HG03342 (cell line): ENCODE measurements at regions not wholly inside any gene's neighbourhood (a gene's known extent, or its start where the extent isn't known, plus 50 kb on each side); places are given as distances from the start of the nearest gene placed in this dataset.

Experiments used
- ATAC-seq: cut with Tn5 transposase; IDR thresholded peaks from one replicate; pipeline ENCODE4 v1.9.1; 2021; ENCODE audit warnings: mild to moderate bottlenecking, moderate library complexity; ENCODE audit not compliant: unreplicated experiment

DNA sequence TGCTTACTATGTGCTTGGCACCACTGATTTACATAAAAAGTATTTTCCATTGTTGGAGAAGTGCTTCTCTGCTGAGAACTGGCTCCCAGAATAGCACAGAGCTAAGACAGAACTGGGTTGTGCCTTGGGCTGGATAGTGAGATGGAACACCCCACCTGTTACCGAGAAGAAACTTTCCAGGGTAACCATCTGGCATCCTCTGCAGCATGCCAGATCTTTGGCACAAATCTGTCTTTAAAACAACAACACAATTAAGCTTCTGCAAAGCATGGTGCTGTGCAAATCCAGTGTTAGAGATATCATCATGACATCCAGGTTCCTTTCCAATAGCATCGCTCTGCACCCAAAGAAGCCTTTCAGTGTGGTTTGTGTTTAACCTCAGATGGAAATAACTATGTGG, 202.5 kb upstream of the RFC3 start:
- no peak for ATAC-seq

DNA sequence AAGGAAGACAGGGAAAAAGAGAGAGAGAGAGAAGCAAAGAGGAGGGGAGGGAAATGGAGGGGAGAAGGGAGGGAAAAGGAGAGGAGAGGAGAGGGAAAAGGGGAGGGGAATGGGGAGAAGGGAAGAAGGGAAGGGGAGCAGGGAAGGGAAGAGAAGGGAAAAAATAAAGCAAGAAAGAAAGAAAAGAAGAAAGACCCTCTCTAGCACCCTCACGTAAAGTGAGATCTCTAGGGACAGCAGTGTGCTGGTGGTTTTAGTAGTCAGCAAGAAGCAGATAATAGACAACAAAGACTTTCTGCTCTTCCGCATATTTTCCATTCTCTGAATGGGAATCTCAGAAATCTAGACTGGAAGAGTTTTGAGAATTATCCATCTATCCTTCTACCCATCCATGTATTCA, 201.8 kb upstream of the RFC3 start:
- no peak for ATAC-seq

DNA sequence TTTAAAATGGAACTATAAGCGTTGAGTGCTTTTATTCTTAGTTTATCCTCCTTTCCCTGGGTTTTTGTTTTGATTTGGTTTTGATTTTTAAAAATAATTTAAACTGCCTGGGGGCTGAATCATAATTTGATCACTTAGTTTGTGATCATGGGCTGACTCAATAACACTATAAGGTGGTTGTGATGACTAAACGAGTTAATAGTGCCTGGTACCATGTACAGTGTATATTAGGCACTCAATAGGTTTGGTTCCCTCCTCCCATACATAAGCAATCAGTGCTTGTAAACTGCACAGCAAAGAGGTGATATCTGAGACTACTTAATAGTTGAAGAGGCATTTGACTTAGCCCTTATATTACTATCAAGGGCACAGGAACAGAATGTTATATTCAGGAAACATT, 200.9 kb upstream of the RFC3 start:
- no peak for ATAC-seq

DNA sequence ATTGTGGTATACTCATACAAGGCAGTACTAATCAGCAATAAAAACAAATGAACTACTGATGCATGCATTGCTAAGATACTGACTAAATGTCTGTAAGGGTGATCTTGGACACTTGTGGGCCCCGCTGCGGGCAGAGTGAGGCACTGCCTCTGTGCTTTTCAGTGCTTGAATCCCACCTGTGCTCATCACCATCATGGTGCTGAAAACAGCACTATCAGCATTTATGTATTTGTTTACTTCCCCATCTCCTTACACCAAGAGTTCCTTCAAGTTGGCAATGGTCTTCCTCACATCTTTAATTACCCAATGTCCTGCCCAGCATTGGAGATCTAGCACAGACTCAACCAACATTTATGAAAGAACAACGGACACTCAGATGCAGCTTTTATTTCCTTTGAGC, 193.7 kb upstream of the RFC3 start:
- no peak for ATAC-seq

DNA sequence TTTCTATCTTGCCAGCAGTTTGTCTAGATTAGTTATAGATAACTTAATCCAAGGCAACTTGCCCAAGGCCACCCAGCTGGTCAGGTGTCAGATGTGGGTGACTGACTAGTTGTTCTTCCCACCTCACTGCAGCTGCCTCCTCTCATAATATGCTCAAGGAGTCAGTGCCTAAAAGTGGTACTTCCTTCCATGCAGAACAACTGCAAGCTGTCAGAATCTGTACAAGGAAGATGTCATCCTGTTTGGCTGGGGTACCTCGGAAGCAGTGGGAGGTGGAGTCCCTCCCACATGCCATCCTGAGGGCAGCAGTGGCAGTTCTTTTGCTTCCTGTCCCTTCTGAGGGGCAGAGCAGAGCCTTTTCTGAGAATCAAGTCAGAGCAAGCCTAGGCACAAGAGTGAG, 193.2 kb upstream of the RFC3 start:
- no peak for ATAC-seq

DNA sequence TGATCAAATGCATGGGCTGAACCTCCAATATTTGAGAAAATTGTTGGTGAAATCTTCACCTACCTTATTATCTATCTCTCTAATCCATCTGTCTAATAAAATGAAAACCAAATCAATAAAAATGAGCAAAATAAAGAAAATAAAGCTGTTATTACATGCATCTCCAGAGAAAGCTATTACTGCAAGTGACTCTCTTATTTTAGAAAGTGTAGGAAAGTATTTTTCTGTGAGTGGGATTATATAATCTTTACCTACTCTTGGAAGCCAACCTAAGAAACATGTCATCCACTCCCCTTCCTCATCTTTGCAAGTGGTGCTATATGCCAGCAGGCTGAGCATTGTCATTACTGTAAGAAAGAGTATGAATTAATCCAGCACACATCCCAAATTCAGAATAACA, 191.5 kb upstream of the RFC3 start:
- no peak for ATAC-seq

DNA sequence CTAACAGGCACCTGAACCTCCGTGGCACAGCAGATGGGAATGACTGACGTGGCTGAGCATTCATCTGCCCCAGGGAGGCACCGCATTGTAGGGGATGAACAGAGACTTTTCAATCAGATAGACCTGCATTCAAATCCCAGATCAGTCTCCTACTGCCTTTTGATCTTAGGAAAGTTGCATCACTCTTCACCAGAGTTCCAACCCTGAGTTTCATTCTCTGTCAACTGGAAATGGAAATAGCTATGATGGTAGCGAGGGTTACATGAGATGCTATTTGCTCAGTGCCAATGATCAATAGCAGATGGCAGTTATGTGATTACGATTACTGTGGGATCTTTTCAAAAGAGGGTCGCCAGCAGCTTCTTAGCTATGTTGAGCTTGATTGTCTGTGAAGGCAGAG, 189.3 kb upstream of the RFC3 start:
- no peak for ATAC-seq

DNA sequence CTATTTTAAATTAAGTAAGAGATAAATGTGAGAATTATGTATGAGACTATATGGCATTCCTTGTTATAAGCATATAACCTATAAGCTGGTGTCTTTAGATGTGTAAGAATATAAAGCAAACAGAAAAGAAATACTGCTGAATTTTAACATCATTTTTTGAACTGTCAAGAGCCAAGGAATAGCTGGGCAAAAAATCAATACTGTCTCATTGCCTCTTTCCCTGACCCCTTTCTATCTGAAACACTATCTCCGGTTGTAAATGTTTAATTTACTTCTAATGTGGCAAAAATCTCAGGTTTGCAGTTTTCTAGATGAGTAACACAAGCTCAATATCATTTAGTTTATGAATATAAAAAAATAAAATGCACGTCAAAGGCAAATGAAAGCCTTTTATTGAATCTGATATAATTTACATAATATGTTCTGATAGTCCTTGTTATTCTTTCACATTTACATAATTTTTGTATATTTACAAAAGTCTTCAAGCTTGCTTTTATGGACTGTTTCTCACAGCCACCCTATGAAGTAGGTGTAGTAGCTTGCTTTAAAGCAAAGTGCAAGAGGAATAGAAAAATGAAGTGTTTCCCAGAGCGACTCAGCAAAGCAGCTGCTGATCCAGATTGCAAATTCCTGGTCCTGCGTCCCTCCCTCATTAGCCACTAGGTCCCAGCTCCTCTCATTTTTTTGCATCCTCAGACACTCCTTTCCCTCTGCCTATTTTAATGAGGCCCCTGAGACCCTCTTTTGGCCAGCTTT, 188.2 kb upstream of the RFC3 start:
- no peak for ATAC-seq

DNA sequence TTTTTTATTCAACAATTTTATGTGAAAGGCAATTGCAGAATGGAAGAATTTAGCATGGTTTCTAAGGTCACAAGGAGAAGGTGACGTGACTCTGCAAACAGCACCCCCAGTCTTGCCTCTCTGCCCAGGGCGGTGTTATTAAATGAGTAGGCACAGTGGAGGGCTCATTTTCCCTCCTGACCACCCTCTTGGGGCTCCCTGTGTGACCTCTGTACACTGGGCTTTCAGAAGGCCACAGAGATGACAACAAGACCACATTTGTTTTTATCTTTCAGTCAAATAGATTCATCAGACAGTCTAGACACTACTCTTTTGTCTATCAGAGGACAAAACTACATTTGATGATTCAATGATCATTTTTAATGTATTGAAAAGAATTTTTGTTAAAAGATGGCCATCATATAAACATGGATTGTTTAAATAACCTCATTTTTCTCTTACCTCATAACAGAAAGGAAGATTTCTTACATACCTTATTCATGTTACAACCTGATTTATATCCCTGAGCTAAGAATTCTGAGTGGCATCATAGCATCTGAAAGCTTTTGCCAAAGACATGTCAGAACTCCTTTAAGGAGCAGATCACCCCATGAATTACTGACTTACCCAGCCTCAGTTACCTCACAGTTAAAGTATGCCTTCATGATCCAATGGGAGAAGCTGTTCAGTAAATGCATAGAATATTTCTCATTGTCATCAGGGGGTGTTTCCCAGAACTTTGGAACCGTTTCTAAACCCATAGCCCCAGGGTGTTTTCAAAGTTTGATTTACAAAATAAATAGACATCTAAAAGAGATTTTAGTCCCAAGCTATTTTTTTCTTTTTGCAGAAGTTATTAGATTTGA, 184.0 kb upstream of the RFC3 start:
- no peak for ATAC-seq

DNA sequence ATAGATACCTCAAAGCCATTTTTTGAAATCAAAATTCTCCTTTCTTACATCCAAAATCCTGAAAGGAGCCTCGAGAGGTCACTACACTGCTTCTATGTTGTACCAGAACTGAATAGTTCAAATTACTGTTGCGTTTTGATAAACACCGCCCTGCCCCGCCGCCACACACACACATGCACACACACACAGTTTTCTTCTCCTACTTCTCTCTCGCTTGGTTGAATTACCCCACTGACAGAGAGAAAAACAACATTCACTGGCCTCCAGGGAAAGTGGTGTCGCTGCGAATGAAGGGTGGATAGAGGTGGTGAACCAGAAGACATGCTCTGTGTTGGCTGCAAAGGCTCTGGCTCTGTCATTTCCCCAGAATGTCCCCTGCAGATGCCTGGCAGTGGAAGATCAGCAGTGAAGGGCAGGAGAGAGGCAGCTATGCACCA, 183.4 kb upstream of the RFC3 start:
- ATAC-seq: no peak

DNA sequence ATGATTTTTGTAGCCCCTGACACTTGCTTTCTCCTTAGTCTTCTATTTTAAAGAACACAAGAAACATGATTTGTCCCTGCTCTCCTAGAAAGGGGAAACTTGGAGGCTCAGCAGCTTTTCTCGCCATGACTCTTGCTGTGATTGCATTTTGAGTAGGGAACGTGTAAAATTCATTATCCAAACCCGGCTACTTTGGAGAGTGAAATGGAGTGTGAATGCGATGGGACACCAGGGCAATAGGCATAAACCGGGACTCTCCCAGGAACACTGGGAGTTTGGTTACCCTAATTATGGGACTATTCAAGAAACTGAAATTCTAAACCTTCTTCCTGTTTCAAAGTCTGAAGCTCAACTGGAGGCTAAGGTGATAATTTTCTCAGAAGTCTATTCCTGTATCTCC, 181.7 kb upstream of the RFC3 start:
- ATAC-seq: no peak

DNA sequence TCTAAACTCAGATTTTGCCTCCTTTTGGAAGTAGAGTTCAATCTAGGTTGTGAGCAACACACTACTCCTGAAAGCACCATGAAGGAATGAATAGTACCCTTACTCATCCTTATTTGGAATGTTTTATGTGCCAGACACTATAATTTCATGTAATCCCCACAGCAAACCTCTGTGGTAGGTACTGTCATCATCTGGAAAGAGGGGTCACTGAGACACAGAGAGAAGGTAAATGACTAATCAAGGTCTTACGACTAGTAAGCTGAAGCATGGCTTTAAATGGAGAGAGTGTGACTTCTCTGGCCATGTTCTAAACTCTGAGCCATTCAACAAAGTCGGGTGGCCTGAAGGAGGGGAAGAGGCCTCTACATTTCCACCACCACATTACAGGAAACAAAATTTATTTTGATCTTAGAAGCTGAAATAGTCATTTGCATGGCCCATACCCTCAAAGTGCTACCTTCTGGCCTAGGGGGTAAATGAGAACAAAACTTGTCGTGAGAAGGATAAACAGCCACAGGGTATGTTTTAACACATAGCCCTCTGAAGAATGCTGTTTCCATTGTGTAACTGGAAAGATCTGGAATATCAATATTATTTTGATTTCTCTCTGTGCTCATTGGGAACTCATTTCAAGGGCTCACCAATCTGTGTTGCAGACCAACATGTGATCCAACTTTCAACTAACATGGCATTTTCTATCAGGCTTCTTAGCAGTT, 180.8 kb upstream of the RFC3 start:
- ATAC-seq: no peak

DNA sequence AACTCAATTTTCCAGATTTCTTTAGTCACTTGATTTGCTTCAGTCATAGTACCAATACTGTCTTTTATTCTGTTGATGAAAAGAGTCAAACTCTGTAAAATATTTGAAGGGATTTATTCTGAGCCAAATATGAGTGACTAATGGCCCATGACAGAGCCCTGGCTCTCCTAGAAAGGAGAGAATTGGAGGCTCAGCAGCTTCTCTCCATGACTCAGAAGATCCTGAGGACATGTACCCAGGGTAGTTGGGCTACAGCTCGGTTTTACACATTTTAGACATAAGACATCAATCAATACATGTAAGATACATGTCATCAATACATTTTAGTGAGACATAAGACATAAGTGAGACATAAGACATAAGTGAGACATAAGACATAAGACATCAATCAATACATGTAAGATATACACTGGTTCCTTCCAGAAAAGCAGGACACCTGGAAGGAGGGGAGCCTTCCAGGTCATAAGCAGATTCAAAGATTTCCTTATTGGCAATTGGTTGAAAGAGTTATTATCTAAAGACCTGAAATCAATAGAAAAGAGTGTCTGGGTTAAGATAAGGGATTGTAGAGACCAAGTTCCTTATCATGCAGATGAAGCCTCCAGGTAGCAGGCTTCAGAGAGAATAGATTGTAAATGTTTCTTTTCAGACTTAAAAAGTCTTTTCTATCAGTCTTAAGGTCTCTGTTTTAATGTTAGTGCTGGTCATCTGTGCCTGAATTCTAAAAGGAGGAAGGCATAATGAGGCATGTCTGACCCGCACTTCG, 179.8 kb upstream of the RFC3 start:
- ATAC-seq: no peak

DNA sequence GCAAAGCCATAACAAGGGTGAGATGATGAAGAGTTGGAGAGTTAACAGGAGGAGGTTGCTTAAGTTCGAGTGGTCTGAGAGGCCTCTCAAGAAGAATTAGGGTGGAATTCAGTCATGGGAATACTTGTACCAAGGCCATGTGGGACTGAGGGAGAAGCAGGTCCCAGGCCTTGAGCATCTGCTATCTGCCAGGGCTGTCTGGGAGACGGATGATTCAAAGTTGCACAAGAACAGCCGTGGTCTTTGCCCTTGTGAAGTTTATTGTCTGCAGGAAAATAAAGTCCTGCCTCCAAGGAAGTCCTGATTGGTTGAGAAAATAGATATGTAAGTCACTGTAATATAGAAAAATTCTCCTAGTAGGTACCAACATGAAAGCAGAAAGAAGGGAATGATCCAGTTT, 178.8 kb upstream of the RFC3 start:
- no peak for ATAC-seq

DNA sequence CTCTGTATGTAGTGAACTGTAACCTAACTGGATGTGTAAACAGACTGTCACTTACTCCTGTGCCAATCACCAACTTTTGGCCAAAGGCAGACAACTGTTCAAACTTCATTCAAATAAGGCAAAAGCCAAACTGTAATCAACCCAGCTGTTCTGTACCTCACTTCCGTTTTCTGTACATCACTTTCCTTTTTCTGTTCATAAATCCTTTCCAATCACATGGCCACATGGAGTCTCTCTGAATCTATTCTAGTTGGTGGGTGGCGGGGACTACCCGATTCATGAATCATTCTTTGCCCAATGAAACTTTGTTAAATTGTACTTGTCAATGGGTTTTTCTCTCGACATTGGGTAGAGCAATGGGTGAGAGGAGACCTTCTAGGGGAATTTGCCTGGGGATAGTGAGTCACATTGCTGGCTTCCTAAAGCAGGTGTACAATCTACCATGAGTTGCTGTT, 178.3 kb upstream of the RFC3 start:
- peak; percentile 57 for ATAC-seq

DNA sequence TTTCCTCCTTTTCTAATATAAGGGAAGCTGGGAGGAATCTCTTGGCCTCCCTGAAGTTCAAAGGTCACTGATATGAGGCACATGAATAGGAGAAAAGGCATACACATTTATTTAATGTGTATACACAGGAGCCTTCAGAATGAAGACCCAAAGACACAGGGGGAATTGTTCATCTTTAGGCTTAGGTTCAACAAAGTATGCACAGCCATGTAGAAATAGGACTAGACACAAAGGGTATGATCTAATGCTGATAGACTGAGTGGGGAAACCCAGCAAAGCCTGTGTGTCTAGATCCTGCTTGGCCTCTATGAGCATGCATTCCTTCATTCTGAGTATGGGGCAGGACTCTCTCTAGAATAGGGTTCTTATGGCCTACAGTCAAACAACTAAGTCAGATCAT, 177.1 kb upstream of the RFC3 start:
- no peak for ATAC-seq

DNA sequence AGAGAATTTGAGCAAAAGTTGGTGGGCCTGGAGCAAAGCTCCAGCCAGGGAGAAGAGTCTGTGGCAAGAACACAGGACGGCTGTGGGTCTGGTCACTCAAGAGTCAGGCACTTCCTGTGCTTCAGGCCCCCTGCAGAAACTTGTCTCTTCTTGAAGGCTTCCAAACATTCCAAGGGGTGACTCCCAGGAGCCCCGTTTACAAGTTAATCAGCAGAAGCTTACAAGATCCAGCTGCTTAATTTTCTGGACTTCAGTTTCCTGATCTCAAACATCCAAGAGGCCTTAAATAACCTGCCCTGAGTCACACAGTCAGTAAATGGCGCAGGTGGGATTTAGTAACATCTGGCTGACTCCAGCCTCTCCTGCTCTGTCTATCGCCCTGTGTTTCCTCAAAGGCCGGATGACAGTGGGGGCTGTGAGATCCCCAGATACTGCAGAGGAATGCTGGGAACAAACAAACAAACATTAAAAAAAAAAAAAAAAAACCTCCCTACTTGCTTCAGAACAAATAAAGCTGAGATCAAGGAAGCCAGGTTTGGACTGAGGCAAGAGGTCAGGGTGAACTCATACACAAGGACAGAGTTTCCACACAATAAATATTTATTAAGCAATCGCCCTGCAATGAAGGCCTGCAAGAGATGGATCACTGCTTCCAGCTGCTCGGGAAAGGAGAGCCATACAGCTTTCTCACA, 175.4 kb upstream of the RFC3 start:
- ATAC-seq: no peak

DNA sequence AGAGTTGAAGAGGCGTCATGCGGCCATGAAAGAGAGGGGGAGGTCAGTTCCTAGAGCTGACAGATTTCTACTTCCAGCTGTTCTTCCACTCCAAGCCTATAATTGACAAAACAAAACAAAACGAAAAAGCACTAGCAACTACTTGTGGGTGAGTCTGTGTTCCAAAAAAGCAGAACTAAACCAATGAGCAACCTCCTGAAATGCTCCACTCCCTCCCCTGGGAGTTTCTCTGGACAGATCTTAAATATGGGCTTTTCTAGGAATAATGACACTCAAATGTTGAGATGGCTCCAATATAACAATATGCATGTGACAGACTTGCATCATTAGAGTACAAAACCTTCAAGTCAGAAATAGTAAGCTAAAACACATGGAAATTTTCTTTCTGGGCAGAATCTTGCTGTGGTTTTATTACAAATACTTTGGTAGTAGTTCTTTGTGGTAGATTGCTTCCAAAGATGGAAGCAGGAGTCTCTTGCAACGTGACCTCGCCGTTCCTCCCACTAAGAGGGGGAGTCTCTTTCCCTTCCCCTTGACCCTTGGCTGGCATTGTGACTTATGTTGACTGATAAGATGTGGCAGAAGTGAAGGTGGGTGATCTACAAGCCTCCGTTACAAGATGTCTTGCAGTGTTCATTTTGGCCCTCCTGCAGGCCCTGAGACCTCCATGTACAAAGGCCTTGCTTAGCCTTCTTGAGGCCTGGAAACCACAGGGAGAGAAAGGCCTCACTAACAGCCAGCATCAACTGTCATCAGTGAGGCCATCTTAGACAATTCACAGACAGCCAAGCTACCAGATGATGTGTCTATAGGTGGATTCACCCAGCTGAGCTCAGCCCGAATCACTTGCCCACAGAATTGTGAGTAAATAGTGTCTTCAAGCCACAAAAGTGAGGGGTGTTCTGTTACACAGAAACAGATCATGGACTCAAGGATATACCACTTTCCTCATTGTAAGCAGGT, 173.1 kb upstream of the RFC3 start:
- ATAC-seq: no peak
